Amygdala (tissue), 56 donors: ENCODE measurements at regions not wholly inside any gene's neighbourhood (a gene's known extent, or its start where the extent isn't known, plus 50 kb on each side); places are given as distances from the start of the nearest gene placed in this dataset.
A peak's percentile ranks its signal among the peaks of the same experiment; 100 is the strongest.
"Not testable (repeated sequence)": the region's sequence is repeated elsewhere in the genome, so short reads cannot be mapped to it uniquely, and the experiment has no call there.

Source experiments
- DNase-seq, 56 donors: peaks; one replicate each; lab custom pipeline; 2025; lab: John Stamatoyannopoulos, UW

DNA sequence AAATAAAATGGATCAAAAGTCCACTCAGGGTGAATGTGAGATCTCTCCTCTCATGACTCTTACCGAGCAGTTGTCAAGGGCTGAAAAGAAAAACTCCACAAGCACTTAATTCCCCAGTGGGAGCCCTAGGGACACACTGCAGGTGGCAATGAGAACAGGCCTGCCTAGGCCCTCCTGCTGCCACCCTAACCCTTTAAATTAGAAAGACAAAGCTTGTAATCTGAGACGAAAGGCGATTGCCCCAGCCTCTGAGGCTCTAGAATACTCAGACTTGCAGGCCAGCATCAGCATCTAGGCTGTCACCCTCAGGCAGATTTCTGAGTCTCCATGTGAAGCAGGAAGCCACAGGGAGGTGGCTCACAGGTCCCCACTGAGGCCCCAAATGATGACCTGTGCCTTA, 457.0 kb upstream of the MYT1L start:
- no peak for DNase-seq

- peak in 2 of 56 donors; percentile 9 to 37 for DNase-seq
Observed at GRCh38 chr2:2787301-2787907, 456.3 kb upstream of the MYT1L start.

DNA sequence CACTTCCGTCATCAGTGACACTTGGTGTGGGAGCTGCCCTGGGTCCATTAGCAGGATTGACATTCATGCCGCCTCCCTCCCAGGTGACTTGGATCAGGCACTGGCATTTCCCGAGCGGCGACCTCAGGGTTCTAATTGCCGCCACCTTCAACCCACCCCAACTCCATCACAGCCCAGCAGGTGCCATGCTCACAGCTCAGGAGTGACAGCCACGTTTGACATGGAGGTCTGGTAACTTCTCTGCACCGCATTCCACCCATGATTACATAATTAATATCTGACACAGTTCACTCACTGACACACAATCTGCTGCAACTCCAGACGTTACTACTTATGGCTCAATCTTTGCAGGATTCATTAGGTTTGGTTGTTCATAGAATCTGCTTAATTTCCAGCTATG, 450.9 kb upstream of the MYT1L start:
- no peak for DNase-seq

GRCh38 chr2:2779727-2780126, 448.7 kb upstream of the MYT1L start:
- DNase-seq: no peak

DNA sequence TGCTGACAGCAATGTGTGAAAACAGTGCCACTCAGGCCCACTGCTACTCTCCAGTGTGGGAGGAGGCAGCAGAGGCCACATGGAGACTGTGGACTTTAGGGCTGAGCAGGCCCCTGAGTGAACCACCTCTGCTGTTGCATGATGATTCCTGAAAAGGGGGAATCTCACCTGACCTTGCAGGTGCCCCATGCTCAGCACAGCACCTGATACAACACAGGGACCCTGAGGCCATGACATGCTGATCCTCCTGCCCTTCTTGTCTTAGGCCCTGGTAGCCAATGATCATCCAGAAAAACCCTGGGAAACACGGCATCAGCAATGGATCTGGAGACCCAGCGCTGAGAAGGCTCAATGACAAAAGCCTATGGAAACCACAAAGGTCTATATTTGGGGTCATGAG, 446.8 kb upstream of the MYT1L start:
- no peak for DNase-seq

DNA sequence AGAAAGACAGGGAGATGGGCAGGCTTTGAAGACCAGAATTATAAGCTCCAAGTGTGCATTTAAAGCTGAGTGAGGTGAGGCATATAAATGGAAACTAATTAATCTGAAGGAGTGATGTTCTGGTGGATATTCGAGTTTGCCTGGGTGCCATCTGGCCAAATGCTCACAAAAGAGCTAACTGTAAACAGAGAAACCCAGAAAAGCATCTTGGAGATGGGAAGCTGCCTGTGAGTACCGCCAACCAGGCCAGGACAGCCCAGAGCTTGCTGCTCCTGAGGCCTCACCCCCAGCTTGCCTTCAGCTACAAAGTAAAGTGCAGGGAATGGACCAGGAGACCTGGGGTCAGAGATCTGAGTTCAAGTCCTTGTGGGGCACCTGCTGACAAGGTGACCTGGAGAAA, 446.1 kb upstream of the MYT1L start:
- peak in 12 of 56 donors; percentile 6 to 41 (median 22) for DNase-seq

DNA sequence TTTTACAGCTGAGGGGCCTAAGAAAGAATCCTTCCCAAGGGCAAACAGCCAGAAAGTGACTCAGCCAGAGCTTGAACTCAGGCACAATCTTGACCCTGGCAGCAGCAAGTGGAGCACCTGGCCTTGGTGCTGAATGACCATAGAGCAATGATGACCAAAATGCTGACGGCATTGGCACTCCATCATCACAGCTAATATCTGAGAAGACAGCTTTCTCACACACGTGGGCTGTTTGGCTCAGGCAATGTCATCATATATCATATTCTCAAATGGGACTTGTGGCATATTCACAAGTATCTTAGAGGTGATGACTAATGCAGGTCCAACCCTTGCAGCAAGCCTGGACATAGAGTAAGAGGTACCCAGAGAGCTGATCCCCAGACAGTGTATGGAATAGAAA, 443.9 kb upstream of the MYT1L start:
- no peak for DNase-seq

GRCh38 chr2:2773692-2774091, 442.6 kb upstream of the MYT1L start:
- no peak for DNase-seq

- not testable (repeated sequence) for DNase-seq
Observed at GRCh38 chr2:2773080-2773479, 442.0 kb upstream of the MYT1L start.

GRCh38 chr2:2771721-2772411, 440.8 kb upstream of the MYT1L start:
- DNase-seq: peak in 1 of 56 donors; percentile 8

GRCh38 chr2:2769481-2770431, 438.7 kb upstream of the MYT1L start:
- DNase-seq: peak in 38 of 56 donors; percentile 9 to 77 (median 41)

DNA sequence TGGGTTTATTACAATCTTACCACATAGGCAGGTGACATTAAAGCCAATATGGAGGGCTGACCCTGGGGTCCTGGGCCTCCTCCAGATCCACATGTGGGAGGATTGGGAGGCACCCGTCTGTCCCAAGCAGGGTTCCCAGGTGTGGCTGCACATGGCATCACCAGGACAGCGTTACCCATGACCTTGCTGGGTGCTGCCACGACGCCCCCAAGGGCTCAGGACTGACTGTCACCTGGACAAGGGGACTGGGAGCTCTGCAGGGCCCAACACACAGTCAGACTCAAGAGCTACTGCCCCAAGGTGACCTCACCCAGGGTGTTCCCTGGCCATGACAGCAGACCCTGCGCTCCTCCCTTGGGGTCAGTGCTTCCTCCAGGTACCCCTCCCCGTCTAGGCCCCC, 437.4 kb upstream of the MYT1L start:
- DNase-seq: no peak

DNA sequence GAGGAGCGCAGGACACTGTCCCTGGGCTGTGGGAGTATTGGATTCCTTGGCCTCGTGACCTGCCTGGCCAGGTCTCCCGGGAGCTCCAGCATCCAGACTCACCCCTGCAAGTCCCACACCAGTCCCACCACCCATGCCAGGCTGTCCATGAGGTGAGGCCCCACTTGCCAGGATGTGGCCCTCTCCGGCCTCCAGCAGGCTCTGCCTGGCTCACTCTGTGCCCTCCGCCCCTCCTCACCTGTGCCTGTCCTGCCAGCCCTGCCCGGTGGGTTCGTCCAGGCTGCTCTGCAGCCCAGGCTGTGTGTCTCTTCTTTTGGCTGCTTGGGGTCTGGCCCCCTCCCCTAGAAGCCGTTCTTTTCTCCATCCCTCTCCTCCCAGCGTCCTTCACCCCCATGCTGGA, 436.8 kb upstream of the MYT1L start:
- DNase-seq: no peak

- DNase-seq: no peak
Observed at GRCh38 chr2:2765839-2766495, 434.9 kb upstream of the MYT1L start.

GRCh38 chr2:2765176-2765800, 434.2 kb upstream of the MYT1L start:
- no peak for DNase-seq

DNA sequence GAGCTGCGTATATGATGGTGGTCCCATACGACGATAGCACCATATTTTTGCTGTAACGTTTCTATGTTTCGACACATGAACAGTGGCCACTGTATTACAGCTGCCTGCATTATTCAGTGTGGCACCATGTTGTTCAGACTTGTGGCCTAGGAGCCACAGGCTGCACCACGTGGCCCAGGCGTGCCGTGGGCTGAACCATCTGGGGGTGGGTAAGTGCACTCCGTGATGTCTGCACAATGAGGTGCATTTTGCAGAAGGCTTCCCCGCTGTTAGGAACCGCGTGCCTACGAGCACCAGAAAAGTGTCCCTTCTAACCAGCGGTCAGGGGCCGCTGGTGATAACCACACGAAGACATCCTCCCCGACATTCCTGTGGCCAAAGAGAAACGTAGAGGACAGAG, 433.7 kb upstream of the MYT1L start:
- no peak for DNase-seq

DNA sequence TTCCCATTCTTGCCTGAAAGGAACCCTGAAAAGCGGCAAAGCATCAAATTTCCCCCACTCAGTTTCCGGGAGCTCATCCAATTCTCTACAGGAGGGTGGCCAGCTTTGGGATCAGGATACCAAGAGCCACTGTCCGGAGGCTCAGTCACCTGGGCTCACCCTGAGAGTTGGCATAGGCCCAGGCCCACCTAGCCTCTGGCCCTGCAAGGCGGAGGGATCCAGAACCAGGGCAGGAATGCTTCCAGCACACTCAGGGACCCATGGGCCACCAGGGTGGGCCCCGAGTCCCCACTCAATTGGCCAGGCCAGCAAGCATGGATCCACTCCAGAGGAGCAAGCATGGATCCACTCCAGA, 432.9 kb upstream of the MYT1L start:
- no peak for DNase-seq

DNA sequence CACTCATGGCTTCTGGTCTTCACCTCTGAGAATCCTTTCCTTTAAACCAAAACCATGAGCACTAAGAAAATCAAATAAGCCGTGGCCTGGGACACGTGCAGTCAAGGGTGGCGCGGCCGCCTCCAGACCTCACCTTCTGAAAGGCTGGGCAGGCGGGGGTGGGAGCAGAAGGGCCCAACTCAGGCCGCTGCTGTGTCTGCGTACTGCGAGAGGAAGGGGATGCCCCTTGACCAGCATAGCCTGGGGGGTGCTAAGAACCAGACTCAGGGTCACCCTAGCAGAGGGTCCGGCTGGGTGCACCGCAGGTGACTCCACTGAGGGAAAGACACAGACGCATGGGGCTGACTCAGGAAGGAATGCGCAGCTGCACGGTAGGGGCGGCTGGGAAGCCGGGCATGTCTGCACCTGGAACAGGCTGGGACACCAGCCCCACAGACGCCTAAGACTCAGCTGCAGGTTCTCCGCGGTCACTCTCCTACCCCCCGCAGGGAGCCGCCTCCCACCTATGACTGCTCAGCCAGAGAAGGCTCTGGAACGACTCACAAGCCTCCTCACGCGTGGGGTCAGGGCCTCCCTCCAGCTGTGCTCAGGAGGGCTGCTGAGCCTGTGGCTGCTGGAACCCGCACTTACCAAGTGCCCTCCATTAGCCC, 432.4 kb upstream of the MYT1L start:
- DNase-seq: no peak

- peak in 1 of 56 donors; percentile 20 for DNase-seq
Observed at GRCh38 chr2:2762913-2763312, 431.8 kb upstream of the MYT1L start.
